Panc1 (cell line): ENCODE measurements at regions not wholly inside any gene's neighbourhood (a gene's known extent, or its start where the extent isn't known, plus 50 kb on each side); places are given as distances from the start of the nearest gene placed in this dataset.

Source experiments
- ATAC-seq: fragments of 200-7000 bp; cut with Tn5 transposase; 2 replicates; pipeline ENCODE4 v1.9.1; 2020; ENCODE audit warnings: mild to moderate bottlenecking, moderate library complexity
- BruUV-seq: library from RNA; stranded (reverse); fragments of 400-500 nt; replicated peaks from 2 replicates; lab custom pipeline; 2021; lab: Mats Ljungman, UMichigan
- CTCF ChIA-PET: fragments of 300-600 bp; sonication (Branson Sonifier 250); formaldehyde crosslinking; loops from one replicate; lab custom pipeline; 2022; ENCODE audit warnings: antibody characterized with exemption; lab: Charles Lee
- POLR2A ChIA-PET: fragments of 300-600 bp; sonication (Branson Sonifier 250); formaldehyde crosslinking; loops from one replicate; lab custom pipeline; 2022; ENCODE audit warnings: antibody characterized with exemption; lab: Charles Lee
- DNase-seq: peaks from one replicate; pipeline ENCODE4 v3.0.0-alpha.2; 2010; ENCODE audit warnings: low read depth, low spot score
- H3K27ac ChIP-seq: 2 replicates; pipeline ENCODE4 v1.5.1; 2011; ENCODE audit warnings: mild to moderate bottlenecking, low read length, inconsistent platforms
- H3K27me3 ChIP-seq: fragments of 200-500 bp; sonication (Bioruptor generic); 2 replicates; pipeline ENCODE4 v1.6.0; 2014; ENCODE audit warnings: low read length, inconsistent platforms; ENCODE audit not compliant: control insufficient read depth, insufficient read depth
- H3K36me3 ChIP-seq: fragments of 200-500 bp; sonication (Bioruptor generic); 2 replicates; pipeline ENCODE4 v1.5.1; 2014; ENCODE audit warnings: inconsistent platforms, mild to moderate bottlenecking, low read length, moderate library complexity; ENCODE audit not compliant: control insufficient read depth, insufficient read depth
- H3K4me1 ChIP-seq: 2 replicates; pipeline ENCODE4 v1.5.1; 2011; ENCODE audit warnings: inconsistent platforms, mild to moderate bottlenecking, low read length, moderate library complexity; ENCODE audit not compliant: control insufficient read depth, insufficient read depth
- H3K4me3 ChIP-seq, 2 experiments: 2 replicates each; pipeline ENCODE4 v1.5.1; 2011 to 2012; ENCODE audit warnings: low read depth in 2 of 2, low read length in 2 of 2, mild to moderate bottlenecking in 2 of 2, inconsistent platforms in 1 of 2, moderate library complexity in 1 of 2
- H3K9me3 ChIP-seq: fragments of 200-500 bp; sonication (Bioruptor generic); 2 replicates; pipeline ENCODE4 v1.5.1; 2014; ENCODE audit warnings: low read depth, mild to moderate bottlenecking, inconsistent platforms, low read length, moderate library complexity; ENCODE audit not compliant: control insufficient read depth, insufficient read depth
- POLR2AphosphoS5 ChIP-seq: IDR thresholded peaks from 2 replicates; pipeline ENCODE4 v1.6.1; 2012; ENCODE audit warnings: mild to moderate bottlenecking, low read depth, low read length, moderate library complexity
- SIN3A ChIP-seq: IDR thresholded peaks from 2 replicates; pipeline ENCODE4 v1.6.1; 2012; ENCODE audit warnings: low read depth, mild to moderate bottlenecking, low read length, moderate library complexity, borderline replicate concordance; ENCODE audit not compliant: insufficient read depth
- TCF7L2 ChIP-seq: IDR thresholded peaks from 2 replicates; pipeline ENCODE4 v1.6.1; 2011; ENCODE audit warnings: mild to moderate bottlenecking, low read depth, low read length, inconsistent platforms
- in situ Hi-C: cut with HindIII; loops from 2 replicates; pipeline ENCODE4 v1.10.0; 2016; ENCODE audit warnings: low sequenced_read_pairs, low pct_unique_long_range_greater_than_20kb
- intact Hi-C: fragments of 100-400 bp; cut with micrococcal nuclease; formaldehyde crosslinking; loops from one replicate; pipeline ENCODE4 v1.10.0; 2022; ENCODE audit not compliant: unreplicated experiment
- TF ChIP-seq, protein P1 (sequence below): fragments of 450-650 bp; IDR thresholded peaks from 2 replicates; pipeline ENCODE4 v1.5.1; 2017; ENCODE audit warnings: mild to moderate bottlenecking
- TF ChIP-seq, protein P2 (sequence below), 2 experiments: IDR thresholded peaks; 2 replicates each; pipeline ENCODE4 v1.6.1; 2011 to 2012; ENCODE audit warnings: low read depth in 2 of 2, control low read depth in 1 of 2, low read length in 1 of 2, mild to moderate bottlenecking in 1 of 2, moderate library complexity in 1 of 2; ENCODE audit not compliant: insufficient read depth in 1 of 2

DNA sequence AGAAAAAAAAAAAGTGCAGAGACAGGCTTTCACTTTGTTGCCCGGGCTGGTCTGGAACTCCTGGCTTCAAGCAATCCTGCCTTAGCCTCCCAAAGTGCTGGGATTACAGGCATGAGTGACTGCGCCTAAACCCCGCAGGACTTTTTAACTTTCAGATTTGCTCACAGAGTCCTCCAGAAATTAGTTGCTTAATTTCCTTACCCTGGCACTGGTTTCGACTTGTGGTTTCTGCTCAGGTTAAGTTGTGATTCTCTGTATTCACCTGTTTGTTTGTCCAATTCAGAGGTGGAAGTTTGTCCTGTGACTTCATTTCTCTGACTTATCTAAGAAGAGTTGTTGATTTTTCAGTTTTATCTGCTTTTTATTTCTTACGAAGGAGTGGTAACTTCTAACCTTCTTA lies 238.1 kb downstream of the TMEM182 start:
- DNase-seq (no peak), ATAC-seq (no peak)
- intact Hi-C loops (no loop called here), in situ Hi-C loops (no loop called here)
- Histone ChIP-seq H3K36me3 (no peaks in the 10 kb centered on the region), H3K27me3 (no peaks in the 10 kb centered on the region), H3K9me3 (no peaks in the 10 kb centered on the region), H3K27ac (no peak overlapping the region), H3K4me3 (no peak overlapping the region), H3K4me1 (no peaks in the 10 kb centered on the region)
- ChIA-PET CTCF (no interaction called here), POLR2A (no interaction called here)
- TF ChIP-seq SIN3A (no peak), POLR2AphosphoS5 (no peak), TCF7L2 (no peak)
- TF ChIP-seq, protein P1, sequence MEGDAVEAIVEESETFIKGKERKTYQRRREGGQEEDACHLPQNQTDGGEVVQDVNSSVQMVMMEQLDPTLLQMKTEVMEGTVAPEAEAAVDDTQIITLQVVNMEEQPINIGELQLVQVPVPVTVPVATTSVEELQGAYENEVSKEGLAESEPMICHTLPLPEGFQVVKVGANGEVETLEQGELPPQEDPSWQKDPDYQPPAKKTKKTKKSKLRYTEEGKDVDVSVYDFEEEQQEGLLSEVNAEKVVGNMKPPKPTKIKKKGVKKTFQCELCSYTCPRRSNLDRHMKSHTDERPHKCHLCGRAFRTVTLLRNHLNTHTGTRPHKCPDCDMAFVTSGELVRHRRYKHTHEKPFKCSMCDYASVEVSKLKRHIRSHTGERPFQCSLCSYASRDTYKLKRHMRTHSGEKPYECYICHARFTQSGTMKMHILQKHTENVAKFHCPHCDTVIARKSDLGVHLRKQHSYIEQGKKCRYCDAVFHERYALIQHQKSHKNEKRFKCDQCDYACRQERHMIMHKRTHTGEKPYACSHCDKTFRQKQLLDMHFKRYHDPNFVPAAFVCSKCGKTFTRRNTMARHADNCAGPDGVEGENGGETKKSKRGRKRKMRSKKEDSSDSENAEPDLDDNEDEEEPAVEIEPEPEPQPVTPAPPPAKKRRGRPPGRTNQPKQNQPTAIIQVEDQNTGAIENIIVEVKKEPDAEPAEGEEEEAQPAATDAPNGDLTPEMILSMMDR = no peak
- TF ChIP-seq, protein P2, sequence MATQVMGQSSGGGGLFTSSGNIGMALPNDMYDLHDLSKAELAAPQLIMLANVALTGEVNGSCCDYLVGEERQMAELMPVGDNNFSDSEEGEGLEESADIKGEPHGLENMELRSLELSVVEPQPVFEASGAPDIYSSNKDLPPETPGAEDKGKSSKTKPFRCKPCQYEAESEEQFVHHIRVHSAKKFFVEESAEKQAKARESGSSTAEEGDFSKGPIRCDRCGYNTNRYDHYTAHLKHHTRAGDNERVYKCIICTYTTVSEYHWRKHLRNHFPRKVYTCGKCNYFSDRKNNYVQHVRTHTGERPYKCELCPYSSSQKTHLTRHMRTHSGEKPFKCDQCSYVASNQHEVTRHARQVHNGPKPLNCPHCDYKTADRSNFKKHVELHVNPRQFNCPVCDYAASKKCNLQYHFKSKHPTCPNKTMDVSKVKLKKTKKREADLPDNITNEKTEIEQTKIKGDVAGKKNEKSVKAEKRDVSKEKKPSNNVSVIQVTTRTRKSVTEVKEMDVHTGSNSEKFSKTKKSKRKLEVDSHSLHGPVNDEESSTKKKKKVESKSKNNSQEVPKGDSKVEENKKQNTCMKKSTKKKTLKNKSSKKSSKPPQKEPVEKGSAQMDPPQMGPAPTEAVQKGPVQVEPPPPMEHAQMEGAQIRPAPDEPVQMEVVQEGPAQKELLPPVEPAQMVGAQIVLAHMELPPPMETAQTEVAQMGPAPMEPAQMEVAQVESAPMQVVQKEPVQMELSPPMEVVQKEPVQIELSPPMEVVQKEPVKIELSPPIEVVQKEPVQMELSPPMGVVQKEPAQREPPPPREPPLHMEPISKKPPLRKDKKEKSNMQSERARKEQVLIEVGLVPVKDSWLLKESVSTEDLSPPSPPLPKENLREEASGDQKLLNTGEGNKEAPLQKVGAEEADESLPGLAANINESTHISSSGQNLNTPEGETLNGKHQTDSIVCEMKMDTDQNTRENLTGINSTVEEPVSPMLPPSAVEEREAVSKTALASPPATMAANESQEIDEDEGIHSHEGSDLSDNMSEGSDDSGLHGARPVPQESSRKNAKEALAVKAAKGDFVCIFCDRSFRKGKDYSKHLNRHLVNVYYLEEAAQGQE (IDR thresholded peaks at IDR 0.05; ENCODE audit: insufficient read depth in 1 of 2, low read depth in 2 of 2, low read length in 1 of 2) = no peak
- no TSS peak for BruUV-seq

DNA sequence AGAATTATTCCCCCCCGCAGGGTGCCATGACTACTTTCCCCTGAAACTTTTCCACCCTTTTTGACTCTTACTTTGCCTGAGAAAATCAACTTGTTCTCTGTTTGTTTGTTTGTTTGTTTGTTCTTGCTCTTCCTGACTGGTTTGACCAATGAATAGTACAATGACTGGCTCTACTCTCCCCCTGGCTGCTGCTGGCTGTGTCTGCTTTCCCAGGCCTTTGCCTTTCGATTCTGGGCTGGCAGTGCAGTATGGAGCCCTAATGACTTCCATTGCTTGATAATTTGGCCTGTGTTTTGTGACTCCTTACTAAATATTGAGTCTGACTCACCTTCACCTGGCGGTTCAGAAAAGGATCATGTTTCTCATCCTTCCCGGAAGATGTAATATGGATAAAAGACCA lies 241.1 kb downstream of the TMEM182 start:
- Histone ChIP-seq H3K9me3 (no peaks in the 10 kb centered on the region), H3K27me3 (no peaks in the 10 kb centered on the region), H3K4me3 (no peak overlapping the region), H3K36me3 (no peaks in the 10 kb centered on the region), H3K27ac (no peak overlapping the region), H3K4me1 (no peaks in the 10 kb centered on the region)
- TF ChIP-seq, protein P2 (IDR thresholded peaks at IDR 0.05; ENCODE audit: insufficient read depth in 1 of 2, low read depth in 2 of 2, low read length in 1 of 2) = no peak
- TF ChIP-seq, protein P1 = no peak
- TF ChIP-seq SIN3A (no peak), POLR2AphosphoS5 (no peak), TCF7L2 (no peak)
- ATAC-seq = no peak
- BruUV-seq = no TSS peak
- ChIA-PET POLR2A (no interaction called here), CTCF (no interaction called here)
- in situ Hi-C loops (no loop called here), intact Hi-C loops (no loop called here)
- DNase-seq = no peak
